Body of pancreas (tissue), 4 donors: ENCODE measurements at regions not wholly inside any gene's neighbourhood (a gene's known extent, or its start where the extent isn't known, plus 50 kb on each side); places are given as distances from the start of the nearest gene placed in this dataset.

Experiments
- CTCF ChIP-seq, 7 experiments: fragments of 450-650 bp in 4 of 7; fragments of 200-600 bp in 3 of 7; sonication (generic) in 3 of 7; IDR thresholded peaks; one replicate each; pipeline ENCODE4 v1.5.1; 2016 to 2019; ENCODE audit warnings: antibody characterized with exemption in 7 of 7
- POLR2A ChIP-seq, 3 donors: fragments of 450-650 bp; IDR thresholded peaks; one replicate each; pipeline ENCODE4 v1.6.1; 2016; ENCODE audit warnings: antibody characterized with exemption in 3 of 3, mild to moderate bottlenecking in 2 of 3

- TF ChIP-seq CTCF (IDR thresholded peaks at IDR 0.05) (no peak), POLR2A (IDR thresholded peaks at IDR 0.05) (no peak)
Observed at GRCh38 chr10:130848855-130849254, 462.7 kb downstream of the TCERG1L start.
